CD4-positive, alpha-beta T cell treated with Interferon alpha-2 for 1 hour (primary cell): ENCODE measurements at regions not wholly inside any gene's neighbourhood (a gene's known extent, or its start where the extent isn't known, plus 50 kb on each side); places are given as distances from the start of the nearest gene placed in this dataset.
"Not testable (repeated sequence)": the region's sequence is repeated elsewhere in the genome, so short reads cannot be mapped to it uniquely, and the experiment has no call there.

ENCODE experiments used
- DNase-seq, 2 donors: peaks; one replicate each; pipeline ENCODE4 v3.0.0-alpha.2; 2020 to 2022

GRCh38 chr4:74544655-74545361 is 99.9 kb downstream of the AREG start:
- DNase-seq, result no peak

- DNase-seq, result no peak
Measured at GRCh38 chr4:74545448-74545847, 100.5 kb downstream of the AREG start.

- DNase-seq, result no peak
Measured at GRCh38 chr4:74546057-74546456, 101.1 kb downstream of the AREG start.

GRCh38 chr4:74547042-74547441 is 102.1 kb downstream of the AREG start:
- no peak for DNase-seq

GRCh38 chr4:74548561-74548960 is 103.6 kb downstream of the AREG start:
- no peak for DNase-seq

GRCh38 chr4:74549936-74550335 is 105.0 kb downstream of the AREG start:
- DNase-seq, result no peak

- DNase-seq, result no peak
Measured at GRCh38 chr4:74555231-74555630, 110.3 kb downstream of the AREG start.

GRCh38 chr4:74555843-74556242 is 110.9 kb downstream of the AREG start:
- DNase-seq, result no peak

GRCh38 chr4:74559853-74560252 is 114.9 kb downstream of the AREG start:
- DNase-seq, result no peak

GRCh38 chr4:74567981-74568380 is 123.0 kb downstream of the AREG start:
- DNase-seq, result no peak

- no peak for DNase-seq
Measured at GRCh38 chr4:74570095-74570494, 125.2 kb downstream of the AREG start.

GRCh38 chr4:74578329-74578728 is 133.4 kb downstream of the AREG start:
- DNase-seq, result no peak

GRCh38 chr4:74578865-74579264 is 133.9 kb downstream of the AREG start:
- not testable (repeated sequence) for DNase-seq

GRCh38 chr4:74583089-74583700 is 138.3 kb downstream of the AREG start:
- DNase-seq, result no peak

- DNase-seq, result no peak
Measured at GRCh38 chr4:74583757-74584156, 138.8 kb downstream of the AREG start.

GRCh38 chr4:74588350-74588749 is 143.4 kb downstream of the AREG start:
- no peak for DNase-seq

GRCh38 chr4:74590476-74590875 is 145.5 kb downstream of the AREG start:
- no peak for DNase-seq

GRCh38 chr4:74598611-74599325 is 153.8 kb downstream of the AREG start:
- DNase-seq, result no peak

- no peak for DNase-seq
Measured at GRCh38 chr4:74603186-74603585, 158.2 kb downstream of the AREG start.

GRCh38 chr4:74608151-74608949 is 163.4 kb downstream of the AREG start:
- DNase-seq, result no peak

- DNase-seq, result no peak
Measured at GRCh38 chr4:74610491-74610890, 165.6 kb downstream of the AREG start.

GRCh38 chr4:74612837-74613236 is 167.9 kb downstream of the AREG start:
- DNase-seq, result no peak

GRCh38 chr4:74613266-74613665 is 168.3 kb downstream of the AREG start:
- DNase-seq, result no peak
